ENCODE measurements at regions not wholly inside any gene's neighbourhood (a gene's known extent, or its start where the extent isn't known, plus 50 kb on each side); places are given as distances from the start of the nearest gene placed in this dataset.
"Not testable (repeated sequence)": the region's sequence is repeated elsewhere in the genome, so short reads cannot be mapped to it uniquely, and the experiment has no call there.

DNA sequence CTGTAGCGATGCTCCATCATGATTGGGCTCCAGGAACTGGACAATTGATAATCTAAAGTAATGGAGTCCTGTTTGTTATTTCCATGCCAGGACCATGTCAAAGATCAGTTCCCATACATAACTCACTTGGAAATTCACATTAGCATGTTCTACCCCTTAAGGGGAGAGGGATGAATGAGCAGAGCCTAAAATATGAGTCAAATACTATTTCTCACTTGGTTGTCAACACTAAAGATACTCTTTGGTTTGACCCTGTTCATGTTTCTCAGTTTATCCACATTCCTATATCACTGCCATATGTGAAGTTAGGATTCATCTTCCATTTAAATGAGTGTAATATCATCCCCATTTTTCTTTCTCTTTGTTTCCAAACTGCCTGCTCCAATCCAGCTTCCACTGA lies 321.6 kb upstream of the PAPPA start:
- no peak for DNase-seq (ENCODE audit: low read depth)
- no peak for TF ChIP-seq CTCF (IDR thresholded peaks at IDR 0.05; ENCODE audit: insufficient read depth, low read depth, low read length)
- no peak overlapping the region for H3K4me3 ChIP-seq (ENCODE audit: low read depth, low read length)

GRCh38 chr9:115837618-115838017 lies 316.0 kb upstream of the PAPPA start:
- no peak for TF ChIP-seq CTCF (IDR thresholded peaks at IDR 0.05; ENCODE audit: insufficient read depth, low read depth, low read length)
- no peak overlapping the region for H3K4me3 ChIP-seq (ENCODE audit: low read depth, low read length)
- peak; percentile 34 for DNase-seq (ENCODE audit: low read depth)

DNA sequence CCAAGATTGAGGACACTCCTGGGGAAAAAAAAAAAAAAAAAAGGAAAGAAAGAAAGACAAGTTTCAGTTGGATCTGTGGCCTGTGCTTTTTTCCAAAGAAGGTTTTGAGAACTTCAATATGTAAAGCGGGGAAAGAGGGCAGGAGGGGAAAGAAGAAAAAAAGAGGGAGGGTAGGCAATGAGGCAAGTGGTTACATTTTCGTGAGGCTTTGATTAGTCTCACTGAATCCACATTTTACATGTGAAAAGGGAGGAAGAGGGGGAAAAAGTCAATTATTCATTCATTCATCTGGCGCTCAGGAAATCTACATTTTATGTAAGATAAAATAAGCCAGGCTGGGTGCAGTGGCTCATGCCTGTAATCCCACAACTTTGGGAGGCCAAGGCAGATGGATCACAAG lies 315.2 kb upstream of the PAPPA start:
- no peak for DNase-seq (ENCODE audit: low read depth)
- no peak for TF ChIP-seq CTCF (IDR thresholded peaks at IDR 0.05; ENCODE audit: insufficient read depth, low read depth, low read length)

GRCh38 chr9:115844433-115844832 lies 309.2 kb upstream of the PAPPA start:
- DNase-seq (ENCODE audit: low read depth); H3K4me3 ChIP-seq (ENCODE audit: low read depth, low read length): not testable (repeated sequence)

More for the DNA sequence above, 315.2 kb upstream of the PAPPA start:
- no peak overlapping the region for H3K4me3 ChIP-seq (ENCODE audit: low read depth, low read length)

GRCh38 chr9:115845648-115846312 lies 307.8 kb upstream of the PAPPA start:
- DNase-seq (ENCODE audit: low read depth), result peak; percentile 96
- TF ChIP-seq CTCF (IDR thresholded peaks at IDR 0.05; ENCODE audit: insufficient read depth, low read depth, low read length), result no peak
- no peak overlapping the region for H3K4me3 ChIP-seq (ENCODE audit: low read depth, low read length)

DNA sequence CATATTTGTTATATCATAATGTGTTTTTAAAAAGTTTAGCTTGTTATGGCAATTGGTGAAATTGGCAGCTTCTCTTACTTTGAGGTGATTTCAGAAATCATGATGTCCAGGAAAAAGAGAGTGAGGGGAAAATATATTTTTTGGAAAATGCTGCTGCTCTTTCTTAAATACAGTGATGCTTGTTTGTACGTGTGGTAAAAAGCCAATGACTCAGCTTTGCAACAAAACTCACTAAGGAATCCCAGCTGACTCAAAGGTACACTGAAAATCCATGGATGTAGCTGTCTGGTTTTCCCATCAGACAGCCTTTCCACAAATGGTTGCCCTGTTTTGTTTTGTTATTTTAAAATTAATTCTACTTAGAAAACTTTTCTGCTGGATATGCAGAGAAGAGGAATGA lies 306.4 kb upstream of the PAPPA start:
- TF ChIP-seq CTCF (IDR thresholded peaks at IDR 0.05; ENCODE audit: insufficient read depth, low read depth, low read length), result no peak
- H3K4me3 ChIP-seq (ENCODE audit: low read depth, low read length), result no peak overlapping the region
- peak; percentile 75 for DNase-seq (ENCODE audit: low read depth)

DNA sequence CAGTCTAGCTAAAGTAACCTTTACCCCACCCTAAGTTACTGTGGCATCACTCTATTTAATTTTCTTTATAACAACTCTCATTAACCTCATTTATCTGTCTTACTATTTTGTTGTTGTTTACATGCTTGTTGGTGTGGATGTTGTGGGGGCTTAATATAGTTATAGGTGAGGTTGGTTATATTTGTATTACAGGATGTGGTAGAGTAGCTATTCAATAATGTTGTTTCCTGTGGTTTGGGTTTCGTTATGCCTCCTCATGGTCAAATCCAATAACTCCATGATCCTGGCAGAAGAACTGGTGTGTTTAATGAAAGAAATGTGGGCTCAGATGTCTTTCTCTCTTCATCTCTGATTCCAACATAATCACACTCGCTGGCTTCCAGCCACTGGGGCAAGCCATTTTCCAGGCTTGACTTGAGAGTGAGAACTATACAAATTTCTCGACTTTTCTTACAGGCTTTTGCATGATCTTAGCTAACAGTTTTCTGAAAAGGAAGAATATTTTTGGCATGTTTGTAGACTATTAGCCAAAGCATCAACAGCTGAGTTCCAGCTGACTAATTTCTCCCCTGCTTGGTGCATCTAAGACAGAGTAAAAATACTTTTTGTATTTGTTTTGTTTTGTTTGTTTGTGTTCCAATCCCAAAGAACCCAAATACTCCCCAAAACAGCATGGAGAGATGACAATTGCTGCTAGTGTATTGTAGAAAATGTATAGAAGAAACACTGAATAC lies 303.7 kb upstream of the PAPPA start:
- TF ChIP-seq CTCF (IDR thresholded peaks at IDR 0.05; ENCODE audit: insufficient read depth, low read depth, low read length), result no peak
- H3K4me3 ChIP-seq (ENCODE audit: low read depth, low read length), result no peak overlapping the region
- DNase-seq (ENCODE audit: low read depth), result peak; percentile 37
